Superior temporal gyrus (tissue), 1 donor: ENCODE measurements at regions not wholly inside any gene's neighbourhood (a gene's known extent, or its start where the extent isn't known, plus 50 kb on each side); places are given as distances from the start of the nearest gene placed in this dataset.
"Not testable (repeated sequence)": the region's sequence is repeated elsewhere in the genome, so short reads cannot be mapped to it uniquely, and the experiment has no call there.

ENCODE experiments used
- DNase-seq: peaks from one replicate; pipeline ENCODE4 v3.0.0-alpha.2; 2016; ENCODE audit errors: extremely low spot score

- DNase-seq = no peak
Measured at GRCh38 chr10:56104923-56105322, 256.1 kb downstream of the ZWINT start.

GRCh38 chr10:56104487-56104886 lies 256.6 kb downstream of the ZWINT start:
- DNase-seq = no peak

DNA sequence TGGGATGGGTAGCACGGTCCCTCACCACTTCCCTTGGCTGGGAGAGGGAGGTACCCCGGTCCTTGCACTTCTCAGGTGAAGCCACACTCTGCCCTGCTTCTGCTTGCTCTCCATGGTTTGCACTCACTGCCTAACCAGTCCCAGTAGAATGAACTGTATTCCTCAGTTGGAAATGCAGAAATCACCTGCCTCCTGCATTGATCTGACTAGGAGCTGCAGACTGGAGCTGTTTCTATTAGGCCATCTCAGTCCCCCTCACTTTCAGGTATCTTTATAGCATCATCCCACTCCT lies 264.9 kb downstream of the ZWINT start:
- DNase-seq = no peak

DNA sequence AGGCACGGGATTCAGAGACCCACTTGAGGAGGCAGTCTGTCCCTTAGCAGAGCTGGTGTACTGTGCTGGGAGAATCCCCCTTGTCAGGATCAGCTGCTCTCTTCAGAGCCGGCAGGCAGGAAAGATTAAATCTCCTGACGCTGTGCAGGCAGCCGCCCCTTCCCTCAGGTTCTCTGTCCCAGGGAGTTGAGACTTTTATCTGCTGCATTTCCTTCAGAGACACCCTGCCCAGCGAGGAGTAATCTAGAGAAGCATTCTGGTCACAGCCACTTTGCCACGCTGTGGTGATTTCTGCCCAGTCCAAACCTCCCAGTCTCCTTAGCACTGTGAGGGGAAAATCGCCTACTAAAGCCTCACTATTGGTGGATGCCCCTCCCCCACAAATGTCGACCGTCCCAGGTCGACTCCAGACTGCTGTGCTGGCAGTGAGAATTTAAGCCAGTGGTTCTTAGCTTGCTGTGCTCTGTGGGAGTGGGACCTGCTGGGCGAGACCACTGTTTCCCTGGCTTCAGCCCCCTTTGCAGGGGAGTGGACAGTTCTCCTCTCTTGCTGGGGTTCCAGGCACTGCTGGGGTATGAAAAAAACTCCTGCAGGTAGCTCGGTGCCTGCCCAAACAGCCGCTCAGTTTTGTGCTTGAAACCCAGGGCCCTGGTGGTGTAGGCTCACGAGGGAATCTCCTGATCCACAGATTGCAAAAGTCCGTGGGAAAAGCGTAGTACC lies 265.4 kb downstream of the ZWINT start:
- no peak for DNase-seq

DNA sequence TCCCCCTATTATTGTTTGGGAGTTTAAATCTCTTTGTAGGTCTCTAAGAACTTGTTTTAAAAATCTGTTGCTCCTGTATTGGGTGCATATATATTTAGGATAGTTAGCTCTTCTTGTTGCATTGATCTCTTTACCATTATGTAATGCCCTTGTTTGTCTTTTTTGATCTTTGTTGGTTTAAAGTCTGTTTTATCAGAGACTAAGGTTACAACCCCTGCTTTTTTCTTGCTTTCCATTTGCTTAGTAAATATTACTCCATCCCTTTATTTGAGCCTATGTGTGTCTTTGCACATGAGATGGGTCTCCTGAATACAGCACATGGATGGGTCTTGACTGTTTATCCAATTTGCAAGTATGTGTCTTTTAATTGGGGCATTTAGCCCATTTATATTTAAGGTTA lies 267.4 kb downstream of the ZWINT start:
- DNase-seq = not testable (repeated sequence)

DNA sequence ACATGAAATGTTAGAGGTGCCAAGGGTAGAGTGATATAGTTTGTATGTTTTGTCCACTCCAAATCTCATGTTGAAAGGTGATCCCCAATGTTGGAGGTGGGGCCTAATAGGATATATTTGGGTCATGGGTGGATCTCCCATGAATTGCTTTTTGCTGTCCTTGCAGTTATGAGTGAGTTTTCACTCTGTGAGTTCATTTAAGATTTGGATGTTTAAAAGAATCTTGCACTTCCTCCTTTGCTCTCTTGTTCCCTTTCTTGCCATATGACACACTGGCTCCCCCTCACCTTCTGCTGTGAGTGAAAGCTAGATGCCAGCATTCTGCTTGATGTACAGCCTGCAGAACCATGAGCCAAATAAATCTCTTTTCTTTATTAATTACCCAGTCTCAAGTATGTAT lies 269.2 kb downstream of the ZWINT start:
- no peak for DNase-seq

DNA sequence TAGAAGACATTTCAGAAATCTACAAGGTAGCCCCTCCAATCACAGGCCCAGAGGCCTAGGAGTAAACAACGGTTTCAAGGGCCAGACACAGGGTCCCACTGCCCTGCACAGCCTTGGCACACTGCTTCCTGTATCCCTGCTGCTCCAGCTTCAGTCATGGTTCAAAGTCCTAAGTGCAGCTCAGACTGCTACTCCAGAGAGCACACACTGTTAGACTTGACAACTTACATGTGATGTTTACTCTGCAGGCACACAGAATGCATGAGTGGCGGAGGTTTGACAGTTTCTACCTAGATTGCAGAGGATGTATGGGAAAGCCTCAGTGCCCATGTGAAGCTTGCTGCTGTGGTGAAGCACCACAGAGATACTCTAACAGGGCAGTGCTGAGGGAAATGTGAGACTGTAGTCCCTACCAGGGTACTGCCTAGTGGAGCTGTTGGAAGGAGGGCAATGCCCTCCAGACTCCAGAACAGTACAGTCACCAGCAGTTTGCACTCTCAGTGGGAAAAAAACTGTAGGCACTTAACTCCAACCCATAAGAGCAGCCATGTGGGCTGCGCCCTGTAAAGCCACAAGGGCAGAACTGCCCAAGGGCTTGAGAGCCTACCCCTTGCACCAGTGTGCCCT lies 270.0 kb downstream of the ZWINT start:
- DNase-seq = no peak

DNA sequence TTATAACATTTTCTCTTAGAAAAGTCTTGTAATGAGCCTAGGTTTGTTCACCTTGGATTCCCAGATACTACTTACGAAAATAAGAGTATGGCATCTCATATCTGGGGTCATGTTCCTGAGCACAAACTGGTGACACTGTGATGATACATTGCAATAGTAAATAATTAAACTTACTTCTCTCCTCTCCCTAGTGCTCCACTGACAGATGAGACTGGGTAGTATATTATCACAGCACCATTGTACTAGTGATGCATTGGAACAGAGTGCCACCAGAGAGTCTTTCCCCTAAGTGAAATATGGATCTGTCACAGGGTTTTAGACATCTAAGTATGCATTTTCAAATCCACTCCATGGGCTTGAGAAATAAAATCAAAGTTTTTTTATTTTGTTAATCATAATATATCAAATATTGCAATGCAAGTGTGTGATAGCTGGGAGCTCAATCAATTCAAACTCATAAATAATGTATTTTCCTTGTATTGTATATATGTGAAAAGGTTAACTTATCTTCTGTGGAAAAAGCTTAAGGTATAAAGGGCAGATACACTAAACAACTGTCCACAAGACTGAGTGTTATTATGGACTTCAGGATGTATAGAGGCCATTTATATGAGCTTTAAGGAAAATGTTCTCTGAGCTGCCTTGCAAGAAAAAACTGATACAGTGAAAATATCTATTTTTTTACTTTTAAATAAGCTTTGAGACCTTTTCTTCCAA lies 275.5 kb downstream of the ZWINT start:
- no peak for DNase-seq

- no peak for DNase-seq
Measured at GRCh38 chr10:56082169-56082568, 278.9 kb downstream of the ZWINT start.

DNA sequence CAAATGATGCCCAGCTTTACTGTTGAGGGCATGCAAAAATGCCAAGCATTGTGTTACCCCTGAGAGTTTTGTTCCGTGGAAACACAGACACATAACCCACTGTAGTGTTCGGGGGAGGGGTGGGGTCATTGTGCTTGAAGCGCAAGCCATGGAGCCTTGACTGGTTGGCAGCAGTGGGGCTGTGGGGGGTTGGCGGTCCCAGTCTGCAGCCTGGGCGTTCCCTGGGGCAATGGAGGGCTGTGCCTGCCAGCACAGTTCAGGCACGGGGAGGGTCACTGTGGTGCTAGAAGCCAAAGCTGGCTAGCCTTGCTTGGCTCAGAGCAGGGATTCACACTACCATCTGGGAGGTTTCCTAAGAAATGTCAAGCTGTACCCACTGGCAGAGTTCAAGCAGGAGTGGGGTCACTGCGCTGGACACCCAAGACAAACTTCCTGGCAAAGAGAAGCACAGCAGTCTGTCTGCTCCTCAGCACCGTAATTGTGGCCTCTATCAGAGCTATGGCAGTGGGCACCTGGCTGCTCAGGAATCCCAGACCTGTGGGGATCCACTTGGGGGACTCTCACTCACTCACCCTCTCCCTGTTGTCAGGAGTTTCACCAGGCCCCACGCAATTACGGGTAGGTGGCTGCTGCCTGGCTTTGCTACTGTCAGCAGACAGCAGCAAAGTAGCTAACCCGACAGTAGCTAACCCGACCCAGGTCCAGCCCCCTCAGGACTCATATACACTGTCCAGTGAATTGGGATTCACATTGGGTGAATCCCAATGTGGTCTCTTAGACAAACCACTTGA lies 292.4 kb downstream of the ZWINT start:
- DNase-seq = no peak

DNA sequence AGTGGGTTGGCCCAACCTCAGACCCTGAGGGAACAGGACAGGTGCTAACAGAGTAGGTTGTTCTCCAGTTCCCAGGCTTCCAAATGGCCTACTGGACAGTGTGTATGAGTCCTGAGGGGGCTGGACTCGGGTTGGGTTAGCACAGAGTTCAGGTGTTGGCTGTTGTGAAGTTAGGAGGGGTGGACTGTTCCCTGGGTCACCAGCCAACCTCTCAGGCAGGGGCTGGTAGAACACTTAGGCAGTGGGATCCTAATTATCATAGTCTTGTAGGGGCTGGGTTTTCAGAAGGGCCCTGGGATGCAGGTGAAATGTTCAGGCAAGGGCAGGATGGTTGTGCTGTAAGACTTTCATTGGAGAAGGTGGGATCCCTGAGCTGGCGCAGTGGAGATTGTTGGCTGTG lies 293.0 kb downstream of the ZWINT start:
- DNase-seq = no peak

DNA sequence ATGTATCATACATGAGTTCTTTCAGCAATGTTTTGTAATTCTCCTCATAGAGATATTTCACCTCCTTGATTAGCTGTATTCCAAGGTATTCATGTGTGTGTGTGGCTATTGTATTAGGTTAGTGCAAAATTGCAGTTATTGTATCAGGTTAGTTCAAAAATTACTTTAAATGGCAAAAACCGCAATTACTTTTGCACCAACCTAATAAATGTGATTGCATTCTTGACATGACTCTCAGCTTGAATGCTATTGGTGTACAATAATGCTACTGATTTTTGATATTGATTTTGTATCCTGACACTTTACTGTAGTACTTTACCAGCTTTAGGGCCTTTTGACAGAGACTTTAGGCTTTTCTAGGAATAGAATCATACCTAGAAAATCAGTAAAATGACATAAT lies 297.4 kb downstream of the ZWINT start:
- no peak for DNase-seq

GRCh38 chr10:56057860-56058259 lies 303.2 kb downstream of the ZWINT start:
- DNase-seq = no peak

GRCh38 chr10:56035489-56035888 lies 325.6 kb downstream of the ZWINT start:
- no peak for DNase-seq

- no peak for DNase-seq
Measured at GRCh38 chr10:56028298-56029132, 332.5 kb downstream of the ZWINT start.

DNA sequence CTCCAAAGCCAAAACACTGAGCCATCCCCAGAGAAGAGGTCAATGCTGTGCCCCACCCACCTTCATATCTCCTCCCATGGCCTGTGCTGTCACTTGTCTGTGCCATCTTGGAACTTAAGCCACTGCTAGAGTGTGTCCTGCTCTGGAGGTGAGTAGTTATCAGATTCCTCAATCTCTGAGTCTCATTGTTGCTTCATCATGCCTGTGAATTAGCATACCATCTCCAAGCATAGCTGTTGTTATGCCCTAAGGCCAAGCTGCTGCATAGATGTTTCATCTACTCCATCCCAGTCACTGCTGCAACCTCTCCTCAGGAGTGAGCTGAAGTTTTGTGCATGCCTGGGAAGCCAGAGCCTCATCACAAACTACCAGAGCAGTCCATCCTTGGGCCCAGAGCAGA lies 349.0 kb downstream of the ZWINT start:
- no peak for DNase-seq

- no peak for DNase-seq
Measured at GRCh38 chr10:56003555-56003954, 357.5 kb downstream of the ZWINT start.

DNA sequence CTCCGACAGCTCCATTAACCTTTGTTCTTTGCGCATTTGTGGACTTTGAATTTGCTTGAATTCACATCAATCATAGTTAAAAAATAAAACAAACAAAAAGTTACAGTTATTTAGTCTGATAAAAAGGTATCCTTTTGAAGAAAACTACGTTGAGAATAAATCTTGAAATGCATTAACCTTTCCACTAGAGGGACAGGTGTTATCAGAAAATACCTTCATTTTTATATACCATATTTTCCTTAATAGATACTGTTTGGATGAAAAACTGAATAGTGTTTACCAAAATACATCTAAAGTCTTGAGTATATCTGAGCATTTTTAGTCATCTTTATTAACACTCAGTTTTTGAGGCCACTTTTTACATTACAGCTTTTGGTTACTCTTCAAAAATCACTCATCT lies 371.9 kb downstream of the ZWINT start:
- no peak for DNase-seq

DNA sequence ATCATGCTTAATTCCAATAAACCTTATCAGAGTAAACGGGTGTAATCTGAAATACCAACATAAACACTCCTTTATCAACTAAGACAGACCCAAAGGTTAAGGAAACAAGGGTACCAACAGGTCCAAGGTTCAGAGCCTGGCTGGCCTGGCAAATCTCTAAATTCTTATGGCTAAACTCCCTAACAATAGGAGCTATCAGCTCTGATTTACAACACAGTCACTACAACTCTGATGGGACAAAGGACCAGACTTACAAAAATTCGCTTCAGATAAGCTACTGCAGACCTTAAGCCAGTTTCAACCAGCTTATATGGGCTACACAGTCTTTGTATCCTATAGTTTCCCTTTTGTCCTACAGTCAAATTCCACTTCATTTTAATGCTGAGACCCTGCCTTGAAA lies 381.9 kb downstream of the ZWINT start:
- DNase-seq = no peak

DNA sequence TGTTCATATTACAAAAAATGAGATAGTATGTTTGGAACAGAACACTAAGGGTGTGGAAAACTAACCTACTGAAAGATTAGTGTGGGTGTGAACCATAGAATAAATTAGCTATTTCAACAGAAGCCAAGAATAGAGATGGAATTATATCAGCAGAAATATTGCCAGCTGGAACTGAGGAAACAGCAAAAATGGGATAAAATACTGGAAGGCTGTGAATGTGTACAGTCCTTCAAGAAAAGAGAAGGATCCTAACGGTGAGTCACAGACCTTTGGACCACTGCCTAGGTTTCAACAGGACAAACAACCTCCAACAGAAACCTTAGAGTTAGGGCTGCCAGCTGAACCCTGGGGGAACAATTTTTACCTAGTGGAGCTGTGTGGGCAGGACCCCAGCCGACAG lies 395.0 kb downstream of the ZWINT start:
- DNase-seq = peak; percentile 55

GRCh38 chr10:55943403-55943802 lies 417.7 kb downstream of the ZWINT start:
- DNase-seq = no peak

GRCh38 chr10:55929291-55929690 lies 431.8 kb downstream of the ZWINT start:
- DNase-seq = no peak
